K562 (cell line): ENCODE measurements at regions not wholly inside any gene's neighbourhood (a gene's known extent, or its start where the extent isn't known, plus 50 kb on each side); places are given as distances from the start of the nearest gene placed in this dataset.

Experiments used
- ATAC-seq: fragments of 200-7000 bp; cut with Tn5 transposase; 3 replicates; pipeline ENCODE4 v1.9.1; 2020; ENCODE audit warnings: moderate library complexity
- BruUV-seq: library from RNA; stranded (reverse); fragments of 400-500 nt; replicated peaks from 2 replicates; lab custom pipeline; 2021; lab: Mats Ljungman, UMichigan
- CTCF ChIA-PET: fragments of 300-600 bp; formaldehyde crosslinking; extraction: SDS; loops from one replicate; lab custom pipeline; 2021; ENCODE audit warnings: low intra/inter-chr PET ratio; lab: Yijun Ruan, JAX
- POLR2A ChIA-PET: fragments of 300-600, 350-650 bp; sonication (Branson Sonifier 250); formaldehyde crosslinking; extraction: SDS; loops from one replicate; lab custom pipeline; 2021; ENCODE audit warnings: antibody characterized with exemption, inconsistent platforms; lab: Yijun Ruan, JAX
- DNase-seq, 4 experiments: peaks; one replicate each; pipeline versions ENCODE4 v3.0.0 to v3.0.0-alpha.2; 2011 to 2018; ENCODE audit warnings: low spot score in 3 of 4, mixed read lengths in 3 of 4; ENCODE audit errors: extremely low read depth in 1 of 4
- FAIRE-seq: peaks from 2 replicates; lab custom pipeline; 2011; peaks lifted over from hg19 to GRCh38; lab: Jason Lieb, UNC
- H2AFZ ChIP-seq: 2 replicates; pipeline ENCODE4 v1.6.0; 2011; ENCODE audit warnings: low read depth, low read length, control low read depth, inconsistent platforms
- H3K27ac ChIP-seq: fragments of 200-600 bp; 3 replicates; pipeline ENCODE4 v1.8.0; 2011; ENCODE audit warnings: low read depth, mild to moderate bottlenecking, control low read depth, inconsistent platforms, low read length, moderate library complexity, mixed read lengths; ENCODE audit errors: extremely low read depth
- H3K27me3 ChIP-seq, 2 experiments: fragments of 300-600 bp in 1 of 2; 2 replicates in 1 of 2; 3 replicates in 1 of 2; pipeline versions ENCODE4 v1.6.0 to v1.8.0; 2011; ENCODE audit warnings: inconsistent platforms in 2 of 2, low read length in 2 of 2, mild to moderate bottlenecking in 1 of 2, mixed read lengths in 1 of 2, moderate library complexity in 1 of 2; ENCODE audit not compliant: control insufficient read depth in 2 of 2, insufficient read depth in 2 of 2
- H3K36me3 ChIP-seq: fragments of 300-600 bp; 3 replicates; pipeline ENCODE4 v1.8.0; 2011; ENCODE audit warnings: mild to moderate bottlenecking, low read length, inconsistent platforms; ENCODE audit not compliant: control insufficient read depth, insufficient read depth
- H3K4me1 ChIP-seq, 2 experiments: fragments of 200-600 bp in 1 of 2; replicated peaks in 1 of 2; 2 replicates in 1 of 2; 3 replicates in 1 of 2; pipeline versions ENCODE4 v1.5.1 to v1.8.0; 2011; ENCODE audit warnings: inconsistent platforms in 2 of 2, low read length in 2 of 2, mild to moderate bottlenecking in 1 of 2, mixed read lengths in 1 of 2, moderate library complexity in 1 of 2; ENCODE audit not compliant: control insufficient read depth in 2 of 2, insufficient read depth in 2 of 2
- H3K4me2 ChIP-seq: 2 replicates; pipeline ENCODE4 v1.6.1; 2011; ENCODE audit warnings: low read length, control low read depth, inconsistent platforms, mixed read lengths; ENCODE audit not compliant: insufficient read depth
- H3K4me3 ChIP-seq: fragments of 200-600 bp; sonication (generic), shearing (Covaris generic); 2 replicates; pipeline ENCODE4 v1.5.1; 2016; ENCODE audit warnings: control low read depth, inconsistent platforms
- H3K79me2 ChIP-seq: fragments of 200-600 bp; 3 replicates; pipeline ENCODE4 v1.8.0; 2011; ENCODE audit warnings: low read length, inconsistent platforms; ENCODE audit not compliant: control insufficient read depth, insufficient read depth
- H3K9ac ChIP-seq, 2 experiments: 2 replicates each; pipeline versions ENCODE4 v1.6.0 to v1.6.1; 2011; ENCODE audit warnings: low read depth in 2 of 2, low read length in 2 of 2, control low read depth in 1 of 2, inconsistent platforms in 1 of 2, mild to moderate bottlenecking in 1 of 2, mixed read lengths in 1 of 2; ENCODE audit not compliant: insufficient read depth in 1 of 2
- H3K9me1 ChIP-seq: one replicate; pipeline ENCODE4 v1.6.0; 2011; ENCODE audit warnings: inconsistent platforms, mild to moderate bottlenecking, low read length, moderate library complexity; ENCODE audit not compliant: control insufficient read depth, insufficient read depth
- H3K9me3 ChIP-seq: replicated peaks from 2 replicates; pipeline ENCODE4 v1.5.1; 2011; ENCODE audit warnings: low read depth, low read length, inconsistent platforms; ENCODE audit not compliant: control insufficient read depth, insufficient read depth
- H4K20me1 ChIP-seq: replicated peaks from 2 replicates; pipeline ENCODE4 v1.6.1; 2011; ENCODE audit warnings: low read length, inconsistent platforms, mixed read lengths; ENCODE audit not compliant: control insufficient read depth, insufficient read depth
- CAMTA2 ChIP-seq: fragments of 250-450 bp; sonication (Bioruptor Pico); conservative IDR thresholded peaks from 2 replicates; pipeline ENCODE4 v1.5.1; 2022
- CHD1 ChIP-seq: fragments of 200-600 bp; sonication (generic); IDR thresholded peaks from one replicate; pipeline ENCODE4 v1.6.1; 2012; ENCODE audit warnings: mild to moderate bottlenecking, moderate library complexity, low read length, inconsistent platforms
- ETV1 ChIP-seq: fragments of 450-650 bp; conservative IDR thresholded peaks from 2 replicates; pipeline ENCODE4 v1.6.1; 2016; ENCODE audit warnings: missing genetic modification characterization, control low read depth, low read depth, missing compliant biosample characterization
- GATAD2A ChIP-seq: fragments of 450-650 bp; IDR thresholded peaks from 2 replicates; pipeline ENCODE4 v1.6.1; 2017
- MXI1 ChIP-seq: IDR thresholded peaks from 2 replicates; pipeline ENCODE4 v1.6.1; 2011; ENCODE audit warnings: low read depth, mild to moderate bottlenecking, improper control_type of control experiment, low read length
- NCOA2 ChIP-seq, 2 experiments: fragments of 450-650 bp; IDR thresholded peaks; 2 replicates each; pipeline ENCODE4 v1.6.1; 2018; ENCODE audit warnings: mild to moderate bottlenecking in 2 of 2, moderate library complexity in 1 of 2; ENCODE audit not compliant: partially characterized antibody in 2 of 2
- NFATC3 ChIP-seq: fragments of 450-650 bp; IDR thresholded peaks from 2 replicates; pipeline ENCODE4 v1.6.1; 2017; ENCODE audit warnings: mild to moderate bottlenecking
- SIRT6 ChIP-seq: IDR thresholded peaks from one replicate; pipeline ENCODE4 v1.6.1; 2012; ENCODE audit warnings: low read depth, mild to moderate bottlenecking, control low read depth, inconsistent platforms, low read length, moderate library complexity
- SMARCA4 ChIP-seq: fragments of 450-650 bp; IDR thresholded peaks from 2 replicates; pipeline ENCODE4 v1.6.1; 2016
- SMC3 ChIP-seq: conservative IDR thresholded peaks from 2 replicates; pipeline ENCODE4 v1.6.1; 2011; ENCODE audit warnings: low read depth, low read length, improper control_type of control experiment; ENCODE audit not compliant: insufficient read depth
- SNRNP70 ChIP-seq: fragments of 200-400 bp; formaldehyde crosslinking; optimal IDR thresholded peaks from 2 replicates; pipeline ENCODE3; 2017; ENCODE audit warnings: low read depth, low read length
- SPI1 ChIP-seq: IDR thresholded peaks from 2 replicates; pipeline ENCODE4 v1.6.1; 2011; ENCODE audit warnings: low read depth, low read length, control low read depth, borderline replicate concordance
- WHSC1 ChIP-seq: IDR thresholded peaks from one replicate; pipeline ENCODE4 v1.6.1; 2012; ENCODE audit warnings: low read length, control low read depth, inconsistent platforms
- ZEB2 ChIP-seq: fragments of 450-650 bp; IDR thresholded peaks from 2 replicates; pipeline ENCODE4 v1.6.1; 2016
- ZNF175 ChIP-seq: fragments of 200-800 bp; sonication (Bioruptor generic); IDR thresholded peaks from 2 replicates; pipeline ENCODE4 v1.6.1; 2016; ENCODE audit warnings: low read depth, mild to moderate bottlenecking, missing genetic modification characterization, missing compliant biosample characterization
- ZNF41 ChIP-seq: fragments of 250-450 bp; sonication (Bioruptor Pico); conservative IDR thresholded peaks from 2 replicates; pipeline ENCODE4 v1.4.0; 2020; ENCODE audit warnings: mild to moderate bottlenecking
- WGBS: fragments of 100-300 bp; shearing (Covaris generic); methylation state at CpG from one replicate; pipeline ENCODE4 v1.1.6; 2016; ENCODE audit warnings: low coverage, mixed read lengths; ENCODE audit not compliant: insufficient coverage; ENCODE audit errors: missing lambda C conversion rate; 5-methylcytosine and 5-hydroxymethylcytosine counted together
- in situ Hi-C: fragments of 300-500 bp; cut with MboI; formaldehyde crosslinking; loops from 4 replicates; pipeline ENCODE4 v1.15.0; 2018; ENCODE audit warnings: inconsistent platforms, mixed read lengths
- intact Hi-C: fragments of 100-400 bp; cut with micrococcal nuclease; formaldehyde crosslinking; loops from 2 replicates; pipeline ENCODE4 v1.14.2; 2022
- TF ChIP-seq, protein P1 (sequence below): sonication (generic); formaldehyde crosslinking; IDR thresholded peaks from 2 replicates; pipeline ENCODE4 v1.8.1; 2023; ENCODE audit warnings: mild to moderate bottlenecking, missing genetic modification reagents
- TF ChIP-seq, protein P2 (sequence below): fragments of 250-450 bp; sonication (Bioruptor Pico); IDR thresholded peaks from 2 replicates; pipeline ENCODE4 v1.5.0; 2021; ENCODE audit warnings: mild to moderate bottlenecking, borderline replicate concordance
- TF ChIP-seq, protein P3 (sequence below): fragments of 200-800 bp; sonication (Bioruptor generic); IDR thresholded peaks from 2 replicates; pipeline ENCODE4 v1.6.1; 2017; ENCODE audit warnings: missing genetic modification characterization, missing compliant biosample characterization

DNA sequence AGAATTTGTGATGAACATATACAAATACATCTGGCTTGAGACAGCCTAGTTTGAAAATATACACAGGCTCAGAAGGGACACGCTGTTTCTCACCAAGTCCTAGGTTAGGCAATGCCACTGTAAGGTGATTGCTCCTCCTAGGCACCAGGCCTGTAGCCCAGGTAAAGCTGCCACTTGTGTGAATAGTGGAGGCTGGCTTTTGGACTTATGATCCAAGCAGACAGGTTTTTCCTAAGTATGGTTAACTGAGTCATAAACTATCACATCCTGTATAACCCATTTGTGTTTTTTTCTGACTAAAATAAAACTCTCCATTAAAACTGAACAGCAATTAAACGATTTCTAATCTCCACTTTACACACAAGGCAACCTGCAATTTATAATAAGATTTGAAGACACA, 81.0 kb downstream of the SEMA4F start:
- BruUV-seq, result no TSS peak

More for the DNA sequence above, 81.0 kb downstream of the SEMA4F start:
- H3K9me3 ChIP-seq, result no peaks in the 10 kb centered on the region
- peaks cover 0 to 5% of the 10 kb centered on the region in 2 experiments; a peak in 1 of 5 replicates for H3K27me3 ChIP-seq
- H4K20me1 ChIP-seq, result no peaks in the 10 kb centered on the region
- H2AFZ ChIP-seq, result no peak overlapping the region
- in situ Hi-C loops (no loop called here), intact Hi-C loops (no loop called here)
- 0% methylated on average over 2 of the region's 2 CpGs for WGBS
- TF ChIP-seq SIRT6 (no peak), CAMTA2 (no peak), SPI1 (no peak), MXI1 (no peak), CHD1 (no peak), ETV1 (tag) (no peak), ZEB2 (no peak), NFATC3 (no peak), SMARCA4 (no peak), SNRNP70 (no peak), ZNF41 (CRISPR knock-in tag) (no peak), NCOA2 (IDR thresholded peaks at IDR 0.05; ENCODE audit: partially characterized antibody in 2 of 2) (no peak), WHSC1 (no peak), SMC3 (no peak), GATAD2A (no peak), ZNF175 (CRISPR knock-in tag) (no peak)
- TF ChIP-seq, protein P1, sequence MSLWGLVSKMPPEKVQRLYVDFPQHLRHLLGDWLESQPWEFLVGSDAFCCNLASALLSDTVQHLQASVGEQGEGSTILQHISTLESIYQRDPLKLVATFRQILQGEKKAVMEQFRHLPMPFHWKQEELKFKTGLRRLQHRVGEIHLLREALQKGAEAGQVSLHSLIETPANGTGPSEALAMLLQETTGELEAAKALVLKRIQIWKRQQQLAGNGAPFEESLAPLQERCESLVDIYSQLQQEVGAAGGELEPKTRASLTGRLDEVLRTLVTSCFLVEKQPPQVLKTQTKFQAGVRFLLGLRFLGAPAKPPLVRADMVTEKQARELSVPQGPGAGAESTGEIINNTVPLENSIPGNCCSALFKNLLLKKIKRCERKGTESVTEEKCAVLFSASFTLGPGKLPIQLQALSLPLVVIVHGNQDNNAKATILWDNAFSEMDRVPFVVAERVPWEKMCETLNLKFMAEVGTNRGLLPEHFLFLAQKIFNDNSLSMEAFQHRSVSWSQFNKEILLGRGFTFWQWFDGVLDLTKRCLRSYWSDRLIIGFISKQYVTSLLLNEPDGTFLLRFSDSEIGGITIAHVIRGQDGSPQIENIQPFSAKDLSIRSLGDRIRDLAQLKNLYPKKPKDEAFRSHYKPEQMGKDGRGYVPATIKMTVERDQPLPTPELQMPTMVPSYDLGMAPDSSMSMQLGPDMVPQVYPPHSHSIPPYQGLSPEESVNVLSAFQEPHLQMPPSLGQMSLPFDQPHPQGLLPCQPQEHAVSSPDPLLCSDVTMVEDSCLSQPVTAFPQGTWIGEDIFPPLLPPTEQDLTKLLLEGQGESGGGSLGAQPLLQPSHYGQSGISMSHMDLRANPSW (CRISPR knock-in tag), result no peak
- TF ChIP-seq, protein P2, sequence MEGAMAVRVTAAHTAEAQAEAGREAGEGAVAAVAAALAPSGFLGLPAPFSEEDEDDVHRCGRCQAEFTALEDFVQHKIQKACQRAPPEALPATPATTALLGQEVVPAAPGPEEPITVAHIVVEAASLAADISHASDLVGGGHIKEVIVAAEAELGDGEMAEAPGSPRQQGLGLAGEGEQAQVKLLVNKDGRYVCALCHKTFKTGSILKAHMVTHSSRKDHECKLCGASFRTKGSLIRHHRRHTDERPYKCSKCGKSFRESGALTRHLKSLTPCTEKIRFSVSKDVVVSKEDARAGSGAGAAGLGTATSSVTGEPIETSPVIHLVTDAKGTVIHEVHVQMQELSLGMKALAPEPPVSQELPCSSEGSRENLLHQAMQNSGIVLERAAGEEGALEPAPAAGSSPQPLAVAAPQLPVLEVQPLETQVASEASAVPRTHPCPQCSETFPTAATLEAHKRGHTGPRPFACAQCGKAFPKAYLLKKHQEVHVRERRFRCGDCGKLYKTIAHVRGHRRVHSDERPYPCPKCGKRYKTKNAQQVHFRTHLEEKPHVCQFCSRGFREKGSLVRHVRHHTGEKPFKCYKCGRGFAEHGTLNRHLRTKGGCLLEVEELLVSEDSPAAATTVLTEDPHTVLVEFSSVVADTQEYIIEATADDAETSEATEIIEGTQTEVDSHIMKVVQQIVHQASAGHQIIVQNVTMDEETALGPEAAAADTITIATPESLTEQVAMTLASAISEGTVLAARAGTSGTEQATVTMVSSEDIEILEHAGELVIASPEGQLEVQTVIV (CRISPR knock-in tag), result no peak
- TF ChIP-seq, protein P3, sequence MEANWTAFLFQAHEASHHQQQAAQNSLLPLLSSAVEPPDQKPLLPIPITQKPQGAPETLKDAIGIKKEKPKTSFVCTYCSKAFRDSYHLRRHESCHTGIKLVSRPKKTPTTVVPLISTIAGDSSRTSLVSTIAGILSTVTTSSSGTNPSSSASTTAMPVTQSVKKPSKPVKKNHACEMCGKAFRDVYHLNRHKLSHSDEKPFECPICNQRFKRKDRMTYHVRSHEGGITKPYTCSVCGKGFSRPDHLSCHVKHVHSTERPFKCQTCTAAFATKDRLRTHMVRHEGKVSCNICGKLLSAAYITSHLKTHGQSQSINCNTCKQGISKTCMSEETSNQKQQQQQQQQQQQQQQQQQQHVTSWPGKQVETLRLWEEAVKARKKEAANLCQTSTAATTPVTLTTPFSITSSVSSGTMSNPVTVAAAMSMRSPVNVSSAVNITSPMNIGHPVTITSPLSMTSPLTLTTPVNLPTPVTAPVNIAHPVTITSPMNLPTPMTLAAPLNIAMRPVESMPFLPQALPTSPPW, result no peak
- H3K4me1 ChIP-seq, result no peaks in the 10 kb centered on the region
- no peak overlapping the region for H3K4me2 ChIP-seq
- DNase-seq (no peak), FAIRE-seq (no peak), ATAC-seq (no peak)
- H3K36me3 ChIP-seq, result no peaks in the 10 kb centered on the region
- no peak overlapping the region for H3K9ac ChIP-seq
- H3K9me1 ChIP-seq, result no peaks in the 10 kb centered on the region
- POLR2A ChIA-PET, result interaction anchor here (0.7 kb wide), 1 partner anchor 9 kb away, joined by 3 read pairs; no protein-coding TSS in a partner anchor
- CTCF ChIA-PET, result no interaction called here
- no peak overlapping the region for H3K27ac ChIP-seq
- no peak overlapping the region for H3K4me3 ChIP-seq
- H3K79me2 ChIP-seq, result no peaks in the 10 kb centered on the region
